ENCODE measurements at regions not wholly inside any gene's neighbourhood (a gene's known extent, or its start where the extent isn't known, plus 50 kb on each side); places are given as distances from the start of the nearest gene placed in this dataset.
A peak's percentile ranks its signal among the peaks of the same experiment; 100 is the strongest.

DNA sequence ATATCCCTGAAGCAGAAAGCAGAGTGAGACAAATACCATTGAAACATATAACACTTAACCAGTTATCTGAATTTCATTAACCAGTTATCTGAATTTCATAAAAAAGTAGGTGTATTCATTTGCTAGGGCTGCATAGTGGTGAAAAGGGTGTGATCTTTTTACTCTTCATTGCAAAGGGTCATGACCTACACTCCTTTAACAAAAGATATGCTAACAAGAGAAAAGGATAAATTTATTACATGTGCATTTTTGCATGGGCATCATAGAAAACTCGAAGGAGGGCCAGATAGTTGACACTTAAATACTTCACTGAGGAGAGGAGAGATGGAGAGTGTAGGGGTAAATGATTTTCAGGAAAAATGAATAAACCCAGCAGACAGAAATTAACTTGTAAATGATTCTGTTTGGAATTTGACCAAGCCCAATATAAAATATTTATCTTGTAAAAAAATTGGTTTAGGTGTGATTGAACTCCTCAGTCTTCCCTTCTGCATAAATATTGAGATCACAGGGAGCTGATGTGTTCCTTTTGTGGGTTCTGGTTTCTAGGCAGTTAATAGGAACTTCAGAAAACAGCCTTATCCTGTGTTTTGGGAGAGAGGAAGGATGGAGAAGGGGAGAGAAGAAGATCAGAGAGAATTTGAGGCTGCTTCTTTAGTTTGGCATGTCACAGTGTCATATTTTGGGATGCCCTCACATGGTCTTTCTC lies 372.5 kb upstream of the SYT4 start:
- DNase-seq (ENCODE audit: low spot score): no peak

DNA sequence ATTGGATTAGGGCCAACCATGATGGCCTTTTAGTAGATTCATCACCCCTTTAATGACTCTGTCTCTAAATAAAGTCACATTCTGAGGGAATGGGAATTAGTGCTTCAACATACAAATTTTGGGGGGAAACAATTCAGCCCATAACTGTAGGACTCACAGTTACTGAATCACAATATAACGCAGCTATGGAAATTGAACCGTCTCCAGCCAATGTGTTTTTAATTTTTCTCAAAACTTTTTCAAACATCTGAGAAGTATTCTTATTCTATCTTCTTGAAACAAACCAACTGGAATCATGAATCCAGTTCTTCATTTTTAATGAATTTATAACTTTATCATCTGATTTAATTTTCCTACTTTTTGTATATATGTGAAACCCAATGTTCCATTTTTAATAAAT lies 373.1 kb upstream of the SYT4 start:
- DNase-seq (ENCODE audit: low spot score): no peak

DNA sequence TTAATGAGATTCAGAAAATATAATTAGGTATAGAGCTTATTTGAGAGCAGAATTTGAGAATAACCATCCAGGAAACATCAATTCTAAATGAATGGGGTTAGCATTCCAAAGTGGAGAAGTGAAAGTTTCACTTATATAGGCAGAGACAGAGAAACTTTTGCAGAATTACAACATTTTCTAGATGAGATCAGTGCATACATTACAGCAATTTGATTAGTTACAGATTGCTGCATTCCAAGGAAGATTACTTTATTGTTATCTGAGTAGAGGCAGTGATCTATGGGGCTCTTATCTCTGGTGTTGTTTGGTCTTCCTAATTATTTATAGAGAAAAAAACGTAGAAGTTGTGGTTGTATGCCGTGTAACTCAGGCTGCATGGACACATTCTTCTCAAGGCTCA lies 373.8 kb upstream of the SYT4 start:
- no peak for DNase-seq (ENCODE audit: low spot score)

DNA sequence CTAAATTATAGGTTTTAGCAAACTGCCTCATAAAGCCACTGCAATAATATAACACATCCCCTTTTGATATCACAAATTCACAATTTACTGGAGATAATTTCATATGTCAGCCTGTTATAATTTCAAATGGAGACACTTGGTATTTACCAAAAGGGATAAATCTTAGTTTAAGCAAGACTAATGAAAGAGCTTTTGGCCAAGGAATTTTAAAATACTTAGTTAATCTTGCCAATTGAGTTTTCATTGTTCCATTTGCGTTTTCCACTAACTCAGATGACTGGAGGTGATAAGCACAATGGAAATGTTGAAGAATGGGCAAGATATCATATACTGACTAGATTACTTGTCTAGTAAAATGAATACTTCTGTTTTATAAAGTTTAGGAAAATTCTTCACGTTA lies 379.3 kb upstream of the SYT4 start:
- DNase-seq (ENCODE audit: low spot score): no peak

DNA sequence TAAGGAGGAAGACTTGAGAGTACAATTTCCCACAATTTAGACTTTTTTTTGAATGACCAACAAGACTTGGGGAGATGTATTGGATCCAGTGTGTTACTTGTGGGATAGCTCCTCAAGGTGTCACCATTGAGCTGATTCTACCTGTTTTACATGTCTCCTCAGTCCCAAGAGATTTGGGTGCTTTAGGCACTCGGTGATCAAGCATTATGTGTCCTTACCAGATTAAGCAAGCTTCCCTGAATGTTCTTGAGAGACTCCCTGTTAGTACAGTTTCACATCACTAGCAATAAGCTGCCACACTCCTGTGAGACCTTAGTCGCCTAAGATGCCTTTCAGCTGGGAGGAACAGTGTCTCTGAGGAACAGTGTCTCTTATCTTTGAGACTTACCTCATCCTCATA lies 384.3 kb upstream of the SYT4 start:
- DNase-seq (ENCODE audit: low spot score): no peak

GRCh38 chr18:43662657-43663056 lies 385.4 kb upstream of the SYT4 start:
- peak; percentile 3 for DNase-seq (ENCODE audit: low spot score)

- no peak for DNase-seq (ENCODE audit: low spot score)
Measured at GRCh38 chr18:43663159-43663558, 385.9 kb upstream of the SYT4 start.

GRCh38 chr18:43664487-43665008 lies 387.3 kb upstream of the SYT4 start:
- no peak for DNase-seq (ENCODE audit: low spot score)

DNA sequence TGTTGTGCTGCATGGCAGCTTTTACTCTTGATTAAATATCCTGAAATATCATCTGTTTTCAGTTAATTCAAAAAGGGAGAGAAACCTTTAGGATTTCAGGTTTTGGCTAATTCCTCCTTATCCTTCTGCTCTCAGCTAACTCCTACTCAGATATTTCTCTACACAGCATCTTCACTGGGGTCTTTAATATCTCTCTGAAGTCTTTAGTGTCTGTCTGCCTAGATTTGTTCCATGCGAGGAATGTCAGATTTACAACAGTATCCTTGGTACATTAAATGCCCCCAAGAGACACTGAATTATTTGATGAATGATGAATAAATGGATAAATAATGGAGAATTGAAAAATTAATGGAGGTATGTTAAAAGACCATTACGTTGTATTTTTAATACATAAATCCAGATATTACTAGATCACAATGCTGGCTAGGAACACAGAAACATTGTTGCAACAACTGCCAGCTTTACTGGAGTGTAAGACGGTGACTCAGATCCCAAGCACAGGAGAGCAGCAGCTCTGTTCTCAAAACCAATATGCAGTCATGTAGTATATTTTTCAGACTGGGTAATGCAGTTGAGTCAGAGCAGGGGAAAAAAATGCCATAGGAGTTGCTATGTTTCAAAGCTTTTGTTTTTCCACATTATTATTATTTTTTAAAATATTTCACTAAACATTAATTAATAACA lies 388.0 kb upstream of the SYT4 start:
- peak; percentile 26 for DNase-seq (ENCODE audit: low spot score)

DNA sequence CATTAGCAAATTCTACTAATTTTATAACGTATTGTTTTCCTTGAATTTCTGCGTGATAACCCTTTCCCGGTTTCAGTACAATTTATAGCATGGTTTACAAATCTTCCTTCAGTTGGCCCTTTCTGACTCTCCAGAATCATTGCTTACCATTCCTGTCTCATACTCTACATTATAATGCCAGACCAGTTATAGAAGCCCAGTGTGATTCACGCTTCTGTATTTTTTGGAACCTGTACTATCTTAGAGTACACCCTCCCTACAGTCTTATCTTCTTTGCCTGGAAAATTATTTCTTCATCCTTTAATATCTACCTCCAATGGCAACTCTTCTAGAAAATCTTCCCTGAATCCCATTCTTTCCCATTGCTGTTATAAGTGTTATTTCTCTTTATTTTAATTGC lies 391.6 kb upstream of the SYT4 start:
- no peak for DNase-seq (ENCODE audit: low spot score)

DNA sequence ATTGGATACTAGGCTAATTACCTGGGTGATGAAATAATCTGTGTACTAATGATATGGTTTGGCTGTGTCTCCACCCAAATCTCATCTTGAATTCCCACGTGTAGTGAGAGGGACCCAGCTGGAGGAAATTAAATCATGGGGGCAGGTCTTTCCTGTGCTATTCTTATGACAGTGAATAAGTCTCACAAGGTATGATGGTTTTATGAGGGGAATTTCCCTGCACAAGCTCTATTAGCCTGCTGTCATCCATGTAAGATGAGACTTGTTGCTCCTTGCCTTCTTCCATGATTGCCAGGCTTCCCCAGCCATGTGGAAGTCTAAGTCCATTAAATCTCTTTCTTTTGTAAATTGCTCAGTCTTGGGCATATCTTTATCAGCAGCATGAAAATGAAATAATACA lies 394.1 kb upstream of the SYT4 start:
- DNase-seq (ENCODE audit: low spot score): no peak

DNA sequence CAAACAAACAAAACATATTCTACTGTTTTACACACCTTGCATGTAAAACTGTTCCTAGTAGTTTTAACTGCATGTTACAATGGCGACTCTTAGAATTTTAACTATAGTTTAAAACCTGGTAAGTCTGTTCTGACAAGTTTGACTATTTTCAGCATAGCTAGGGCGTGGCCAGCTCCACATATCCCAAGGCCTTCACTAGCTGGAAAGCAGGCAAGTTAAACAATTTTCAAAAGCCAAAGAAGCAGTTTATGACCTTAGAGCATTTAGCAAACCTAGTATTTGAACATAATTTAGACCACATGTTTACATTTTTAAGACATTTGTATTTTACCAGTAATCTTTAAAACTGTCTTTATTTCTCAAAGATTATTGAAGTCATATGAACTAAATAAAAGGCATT lies 402.8 kb upstream of the SYT4 start:
- no peak for DNase-seq (ENCODE audit: low spot score)

GRCh38 chr18:43681661-43682060 lies 404.4 kb upstream of the SYT4 start:
- no peak for DNase-seq (ENCODE audit: low spot score)

DNA sequence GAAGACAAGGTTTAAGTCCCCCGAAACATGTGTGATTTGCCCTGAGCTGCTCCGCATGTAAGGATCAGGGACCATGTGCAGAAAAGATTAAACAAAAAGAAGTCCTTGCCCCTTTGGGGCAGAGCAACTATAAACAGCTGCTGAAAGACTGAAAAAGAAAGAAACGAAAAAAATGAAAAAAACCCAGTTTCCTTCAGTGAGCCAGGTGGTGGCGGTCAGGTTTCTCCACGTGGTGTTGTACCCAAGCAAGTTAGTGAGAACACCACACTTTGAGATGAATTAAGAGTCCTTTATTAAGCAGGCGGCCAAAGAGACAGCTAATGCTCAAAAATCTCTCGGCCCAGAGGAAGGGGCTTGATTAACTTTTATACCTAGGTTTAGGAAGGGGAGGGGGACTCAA lies 404.9 kb upstream of the SYT4 start:
- DNase-seq (ENCODE audit: low spot score): no peak

- no peak for DNase-seq (ENCODE audit: low spot score)
Measured at GRCh38 chr18:43686709-43687108, 409.4 kb upstream of the SYT4 start.

DNA sequence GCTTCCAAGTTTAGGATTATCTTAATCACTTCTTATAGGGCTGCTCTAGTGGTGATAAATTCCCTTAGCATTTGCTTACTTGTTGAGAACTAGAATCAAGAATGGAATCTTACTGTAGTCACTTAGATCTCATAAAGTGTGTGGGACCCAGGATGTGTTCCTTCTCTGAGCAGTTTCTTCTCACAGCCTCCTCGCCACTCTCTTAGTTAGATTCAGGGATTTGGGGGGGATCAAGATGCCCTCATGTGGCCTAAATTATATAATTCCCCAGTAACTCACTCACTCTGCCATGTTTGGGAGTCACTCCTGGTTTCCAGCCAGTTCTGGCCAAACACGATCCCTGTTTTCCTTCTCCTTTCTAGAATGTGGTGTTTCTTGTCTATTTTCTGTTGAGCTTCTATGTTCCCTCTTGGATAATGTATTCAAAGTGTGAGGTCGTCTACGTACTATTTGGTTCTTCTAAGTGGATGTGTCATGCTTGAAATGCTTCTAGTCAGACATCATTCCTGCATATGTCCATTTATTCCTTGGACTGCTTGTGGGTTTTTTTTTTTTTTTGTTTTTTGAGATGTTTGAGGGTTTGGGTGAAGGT lies 414.9 kb upstream of the SYT4 start:
- DNase-seq (ENCODE audit: low spot score): no peak

GRCh38 chr18:43702399-43702798 lies 425.1 kb upstream of the SYT4 start:
- no peak for DNase-seq (ENCODE audit: low spot score)

DNA sequence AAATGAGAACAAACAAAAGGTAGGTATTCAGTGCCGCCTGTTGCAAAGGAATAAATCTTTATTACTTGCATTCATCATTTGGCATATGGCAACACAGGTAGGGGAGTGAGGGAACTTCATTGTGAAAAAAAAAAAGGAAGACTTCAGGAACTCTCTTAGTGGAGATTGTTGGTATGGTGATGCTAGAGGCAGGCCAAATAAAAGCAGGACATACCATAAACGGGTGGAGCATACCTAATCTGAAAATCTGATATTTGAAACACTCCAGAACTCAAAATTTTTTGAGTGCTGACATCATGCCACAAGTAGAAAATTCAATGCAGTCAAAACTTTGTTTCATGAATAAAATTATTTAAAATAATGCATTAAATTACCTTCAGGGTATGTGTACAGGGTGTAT lies 425.8 kb upstream of the SYT4 start:
- DNase-seq (ENCODE audit: low spot score): no peak

- no peak for DNase-seq (ENCODE audit: low spot score)
Measured at GRCh38 chr18:43705850-43706249, 428.6 kb upstream of the SYT4 start.

DNA sequence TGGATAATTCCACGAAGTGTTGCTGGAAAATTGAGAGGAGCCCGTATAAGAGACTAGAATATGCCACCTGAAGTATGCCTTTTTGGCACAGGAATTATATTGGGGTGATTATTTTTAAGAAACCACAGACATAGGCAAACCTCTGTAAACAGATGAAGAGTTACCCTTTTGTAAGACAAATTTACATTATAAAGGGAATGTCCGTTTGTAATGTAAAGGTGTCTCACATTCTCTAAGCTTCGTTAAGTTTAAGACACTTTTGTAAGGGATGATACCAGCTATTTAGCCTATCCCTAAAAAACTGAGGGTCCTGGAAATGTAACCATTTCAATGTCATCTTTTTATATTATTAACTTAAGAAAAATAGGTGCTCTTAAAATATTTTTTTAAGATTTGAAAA lies 432.8 kb upstream of the SYT4 start:
- no peak for DNase-seq (ENCODE audit: low spot score)

- no peak for DNase-seq (ENCODE audit: low spot score)
Measured at GRCh38 chr18:43714343-43715010, 437.2 kb upstream of the SYT4 start.

- DNase-seq (ENCODE audit: low spot score): no peak
Measured at GRCh38 chr18:43719267-43719795, 442.0 kb upstream of the SYT4 start.

- no peak for DNase-seq (ENCODE audit: low spot score)
Measured at GRCh38 chr18:43720041-43720440, 442.8 kb upstream of the SYT4 start.

Data from hepatic stellate cell (primary cell).